GM19240 (cell line): ENCODE measurements at regions not wholly inside any gene's neighbourhood (a gene's known extent, or its start where the extent isn't known, plus 50 kb on each side); places are given as distances from the start of the nearest gene placed in this dataset.
"Not testable (repeated sequence)": the region's sequence is repeated elsewhere in the genome, so short reads cannot be mapped to it uniquely, and the experiment has no call there.

Experiments
- DNase-seq: peaks from one replicate; pipeline ENCODE4 v3.0.0; 2011; ENCODE audit warnings: low spot score; ENCODE audit not compliant: insufficient read length

DNA sequence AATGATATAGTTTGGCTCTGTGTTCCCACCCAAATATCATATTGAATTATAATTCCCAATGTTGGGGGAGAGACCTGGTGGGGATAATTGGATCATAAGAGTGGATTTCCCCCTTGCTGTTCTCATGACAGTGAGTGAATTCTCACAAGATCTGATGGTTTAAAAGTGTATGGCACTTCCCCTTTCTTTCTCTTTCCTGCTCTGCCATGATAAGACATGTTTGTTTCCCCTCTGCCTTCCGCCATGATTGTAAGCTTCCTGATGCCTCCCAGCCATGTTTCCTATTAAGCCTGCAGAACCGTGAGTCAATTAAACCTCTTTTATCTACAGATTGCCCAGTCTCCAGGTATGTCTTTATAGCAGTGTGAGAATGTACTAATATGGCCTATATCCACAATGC lies 126.7 kb upstream of the GMNC start:
- DNase-seq = no peak

DNA sequence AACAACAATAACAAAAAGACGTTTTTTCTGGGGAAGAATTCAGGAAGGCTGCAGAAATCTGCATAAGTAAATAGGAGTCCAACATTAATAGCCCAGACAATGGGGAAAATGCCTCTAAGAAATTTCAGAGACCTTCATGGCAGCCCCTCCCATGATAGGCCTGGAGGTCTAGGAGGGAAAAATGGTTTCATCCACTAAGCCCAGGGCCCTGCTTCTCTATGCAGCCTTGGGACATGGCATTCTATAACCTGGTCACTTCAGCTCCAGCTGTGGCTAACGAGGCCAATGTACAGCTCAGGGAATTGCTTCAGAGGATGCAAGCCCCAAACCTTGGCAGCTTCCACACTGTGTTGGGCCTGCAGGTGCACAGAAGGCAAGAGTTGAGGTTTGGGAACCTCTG lies 125.6 kb upstream of the GMNC start:
- no peak for DNase-seq

DNA sequence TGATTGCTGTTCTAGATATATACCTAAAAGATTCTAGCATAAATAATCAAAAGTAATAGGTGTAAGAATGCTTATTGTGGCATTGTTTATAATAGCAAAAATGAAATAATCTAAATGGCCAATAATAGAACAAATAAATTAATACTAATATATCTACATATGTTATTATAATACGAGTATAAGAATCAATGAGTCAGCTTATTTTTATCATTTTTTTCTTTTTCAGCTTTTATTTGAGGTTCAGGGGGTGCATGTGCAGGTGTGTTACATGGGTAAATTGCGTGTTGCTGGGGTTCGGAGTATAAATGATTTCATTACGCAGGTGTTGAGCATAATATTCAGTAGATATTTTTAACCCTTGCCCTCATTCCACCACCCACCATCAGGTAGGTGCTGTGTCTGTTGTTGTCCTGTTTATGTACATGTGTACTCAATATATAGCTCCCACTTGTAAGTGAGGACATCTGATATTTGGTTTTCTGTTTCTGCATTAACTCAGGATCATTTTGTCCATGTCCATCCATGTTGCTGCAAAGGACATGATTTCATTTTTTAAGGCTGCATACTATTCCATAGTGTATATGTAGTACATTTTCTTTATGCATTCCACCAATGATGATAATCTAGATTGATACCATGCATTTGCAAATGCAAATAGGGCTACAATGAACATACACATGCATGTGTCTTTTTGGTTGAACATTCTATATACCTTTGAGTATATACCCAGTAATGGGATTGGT lies 122.2 kb upstream of the GMNC start:
- DNase-seq = no peak

DNA sequence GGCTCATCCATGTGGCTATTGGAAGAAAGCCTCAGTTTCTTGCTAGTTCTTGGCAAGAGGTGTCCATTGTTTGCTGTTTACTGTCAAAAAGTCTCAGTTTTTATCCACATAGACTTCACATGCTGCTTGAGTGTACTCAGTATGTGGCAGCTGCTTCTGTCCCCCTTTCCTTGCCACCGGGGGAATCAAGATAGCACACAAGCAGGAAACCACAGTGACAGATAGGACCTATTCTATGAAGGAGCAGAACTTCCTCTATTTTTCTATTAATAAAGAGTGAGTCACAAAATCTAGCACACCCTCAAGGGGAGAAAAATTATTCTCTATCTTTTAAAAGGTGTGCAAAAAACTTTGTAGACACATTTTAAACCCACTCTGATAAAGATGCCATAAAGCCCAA lies 121.4 kb upstream of the GMNC start:
- no peak for DNase-seq

DNA sequence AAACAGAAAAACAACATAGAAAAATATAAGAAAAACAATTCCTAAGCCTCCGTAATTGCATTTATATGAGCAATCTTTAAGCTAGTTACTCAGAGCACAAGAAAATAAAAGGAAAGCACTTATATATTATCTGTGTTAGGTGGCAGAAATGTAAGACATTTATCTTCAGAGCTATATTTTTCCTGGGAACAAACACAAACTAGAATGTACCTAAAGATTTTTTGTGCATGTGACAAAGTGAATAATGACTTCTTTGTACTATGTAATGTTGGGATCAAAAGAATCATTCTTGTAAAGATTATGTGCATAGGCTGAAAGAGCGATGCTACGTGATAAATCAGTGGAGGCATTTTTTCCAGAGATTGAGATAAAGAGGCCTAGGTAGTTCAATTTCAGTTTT lies 111.3 kb upstream of the GMNC start:
- no peak for DNase-seq

DNA sequence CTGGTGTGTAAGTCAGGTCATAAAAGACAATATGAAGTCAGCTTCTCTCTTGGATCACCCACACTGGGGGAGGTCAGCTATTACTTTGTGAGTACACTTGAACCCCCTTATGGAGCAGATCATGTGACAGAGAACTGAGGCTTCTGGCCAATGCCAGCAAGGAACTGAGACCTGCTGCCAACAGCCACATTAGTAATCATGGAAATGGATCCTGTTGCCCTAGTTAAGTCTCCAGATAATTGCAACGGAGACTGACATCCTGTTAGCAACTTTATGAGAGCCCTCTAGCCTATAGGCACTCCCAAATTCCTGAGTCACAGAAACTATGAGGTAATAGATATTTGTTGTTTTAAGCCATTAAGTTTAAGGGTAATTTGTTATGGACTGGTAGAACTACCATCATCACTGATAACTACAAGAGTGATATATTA lies 110.4 kb upstream of the GMNC start:
- DNase-seq = no peak

DNA sequence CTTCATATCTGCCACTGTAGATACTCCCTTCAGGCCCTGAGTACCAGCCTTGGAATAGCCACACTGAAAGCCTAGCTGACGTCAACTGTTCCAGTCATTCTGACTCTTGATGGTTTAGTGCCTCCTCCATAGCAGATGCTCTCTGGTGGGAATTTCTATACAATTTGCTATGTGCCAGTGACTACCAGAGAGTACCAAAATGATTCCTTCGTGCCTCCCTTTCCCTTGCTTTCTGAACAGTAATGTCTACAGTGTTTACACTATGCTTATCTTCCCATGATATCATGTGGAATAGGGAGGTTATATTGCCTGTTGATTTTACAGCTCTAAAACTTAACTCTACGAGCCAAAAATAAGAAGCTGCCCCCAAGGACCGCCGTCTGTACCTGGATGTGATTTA lies 109.7 kb upstream of the GMNC start:
- DNase-seq = no peak

DNA sequence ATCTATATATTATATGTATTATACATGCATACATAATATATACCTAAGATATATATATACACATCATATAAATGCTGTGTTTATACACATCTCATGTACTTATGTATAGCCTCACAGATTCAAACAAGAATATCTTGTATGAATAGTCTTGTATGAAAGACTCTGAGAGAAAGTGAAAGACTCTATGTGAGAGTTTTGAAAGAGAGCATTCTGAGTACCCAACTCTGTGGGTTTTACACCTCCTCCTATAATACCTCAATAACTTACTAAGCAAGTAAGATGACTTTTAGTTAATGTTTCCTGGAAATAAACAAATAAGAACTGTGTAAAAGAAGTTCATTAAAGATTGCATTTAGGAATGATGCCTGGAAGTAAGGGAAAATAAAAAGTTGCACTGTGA lies 108.1 kb upstream of the GMNC start:
- DNase-seq = no peak

DNA sequence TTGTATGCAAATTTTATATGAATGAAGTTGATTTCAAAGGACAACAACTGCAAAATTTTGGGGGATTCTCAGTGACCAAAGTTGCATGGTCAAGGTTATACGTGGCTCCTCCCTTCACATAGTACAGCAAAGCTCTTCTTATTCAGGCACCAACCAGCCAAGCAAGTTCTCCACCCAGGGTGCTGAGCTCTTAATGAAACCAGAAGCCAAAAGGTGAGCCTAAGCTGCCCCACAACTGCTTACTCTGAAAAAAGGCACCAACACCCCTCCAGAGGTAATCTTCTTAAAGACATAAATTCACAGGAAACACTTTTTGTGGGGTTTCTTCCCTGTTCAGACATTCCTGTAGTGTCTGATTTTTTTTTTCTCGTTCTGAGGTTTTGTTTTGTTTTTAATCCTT lies 106.1 kb upstream of the GMNC start:
- no peak for DNase-seq

DNA sequence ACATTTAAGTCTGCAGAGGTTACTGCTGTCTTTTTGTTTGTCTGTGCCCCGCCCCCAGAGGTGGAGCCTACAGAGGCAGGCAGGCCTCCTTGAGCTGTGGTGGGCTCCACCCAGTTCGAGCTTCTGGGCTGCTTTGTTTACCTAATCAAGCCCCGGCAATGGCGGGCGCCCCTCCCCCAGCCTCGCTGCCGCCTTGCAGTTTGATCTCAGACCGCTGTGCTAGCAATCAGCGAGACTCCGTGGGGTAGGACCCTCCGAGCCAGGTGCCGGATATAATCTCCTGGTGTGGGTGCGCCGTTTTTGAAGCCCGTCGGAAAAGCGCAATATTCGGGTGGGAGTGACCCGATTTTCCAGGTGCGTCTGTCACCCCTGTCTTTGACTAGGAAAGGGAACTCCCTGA lies 102.4 kb upstream of the GMNC start:
- DNase-seq = not testable (repeated sequence)

DNA sequence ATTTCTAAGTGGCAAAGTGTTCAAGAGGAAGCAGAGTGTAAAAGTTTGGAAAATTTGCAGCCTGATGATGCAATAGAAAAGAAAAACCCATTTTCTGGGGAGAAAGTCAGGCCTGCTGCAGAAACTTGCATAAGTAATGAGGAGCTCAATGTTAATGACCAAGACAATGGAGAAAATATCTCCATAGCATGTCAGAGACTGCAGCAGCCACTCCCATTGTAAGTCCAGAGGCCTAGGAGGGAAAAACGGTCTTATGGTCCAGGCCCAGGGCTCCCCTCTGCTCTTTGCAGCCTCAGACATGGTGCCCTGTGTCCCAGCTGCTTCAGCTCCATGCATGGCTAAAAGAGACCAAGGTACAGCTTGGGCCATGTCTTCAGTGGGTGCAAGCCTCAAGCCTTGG lies 96.6 kb upstream of the GMNC start:
- DNase-seq = no peak

DNA sequence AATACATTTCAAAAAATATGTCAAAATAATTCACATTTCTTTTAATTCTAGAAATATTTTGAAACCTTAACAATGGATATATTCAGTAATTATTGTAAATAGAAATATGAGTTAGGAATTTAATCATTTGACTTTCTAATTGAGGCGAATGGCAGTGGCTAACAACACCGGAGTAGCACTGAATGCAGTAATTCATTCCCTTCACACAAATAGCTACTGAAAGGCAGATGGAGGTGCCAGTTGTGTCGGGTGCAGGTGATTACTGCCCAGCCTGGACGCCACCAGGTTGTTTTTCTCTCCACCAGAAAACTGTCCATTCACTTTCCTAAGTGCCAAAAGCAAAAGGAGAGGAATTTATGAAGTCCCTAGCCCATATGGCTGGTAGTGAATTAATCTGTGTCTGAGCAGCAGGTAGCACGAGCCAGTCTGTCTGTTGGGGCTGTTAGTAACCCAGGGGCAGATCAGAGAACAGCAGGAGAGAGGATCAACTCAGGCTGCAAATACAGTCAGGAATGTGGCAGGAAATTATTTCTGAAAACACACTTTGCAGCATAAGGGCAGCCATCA lies 79.3 kb upstream of the GMNC start:
- DNase-seq = no peak

DNA sequence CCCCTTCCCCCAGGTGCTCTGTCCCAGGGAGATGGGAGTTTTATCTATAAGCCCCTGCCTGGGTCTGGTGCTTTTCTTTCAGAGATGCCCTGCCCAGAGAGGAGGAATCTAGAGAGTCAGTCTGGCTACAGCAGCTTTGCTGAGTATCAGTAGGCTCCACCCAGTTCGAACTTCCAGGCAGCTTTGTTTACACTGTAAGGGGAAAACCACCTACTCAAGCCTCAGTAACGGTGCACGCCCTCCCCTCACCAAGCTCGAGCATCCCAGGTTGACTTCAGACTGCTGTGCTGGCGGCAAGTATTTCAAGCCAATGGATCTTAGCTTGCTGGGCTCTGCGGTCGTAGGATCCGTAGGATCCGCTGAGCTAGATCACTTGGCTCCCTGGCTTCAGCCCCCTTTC lies 72.1 kb upstream of the GMNC start:
- not testable (repeated sequence) for DNase-seq

DNA sequence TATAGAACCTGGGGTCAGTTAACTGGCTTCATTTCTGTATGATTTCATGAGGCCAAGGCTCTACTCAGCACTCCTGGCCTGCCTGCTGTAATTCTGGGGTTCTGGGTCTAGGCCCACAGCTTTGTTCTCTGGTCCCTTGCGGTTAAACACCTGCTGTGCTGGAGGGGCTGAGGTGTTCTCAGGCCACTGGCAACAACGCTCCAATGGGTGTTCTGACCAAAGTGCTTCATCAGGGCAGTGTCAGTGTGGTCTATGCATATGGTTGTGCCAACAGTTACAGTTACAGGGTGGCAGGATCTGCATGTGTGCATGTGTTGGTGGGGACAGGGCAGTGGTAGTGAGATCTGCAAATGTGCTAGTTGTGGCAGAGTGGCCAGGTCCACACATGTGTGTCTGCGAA lies 64.1 kb upstream of the GMNC start:
- DNase-seq = no peak

DNA sequence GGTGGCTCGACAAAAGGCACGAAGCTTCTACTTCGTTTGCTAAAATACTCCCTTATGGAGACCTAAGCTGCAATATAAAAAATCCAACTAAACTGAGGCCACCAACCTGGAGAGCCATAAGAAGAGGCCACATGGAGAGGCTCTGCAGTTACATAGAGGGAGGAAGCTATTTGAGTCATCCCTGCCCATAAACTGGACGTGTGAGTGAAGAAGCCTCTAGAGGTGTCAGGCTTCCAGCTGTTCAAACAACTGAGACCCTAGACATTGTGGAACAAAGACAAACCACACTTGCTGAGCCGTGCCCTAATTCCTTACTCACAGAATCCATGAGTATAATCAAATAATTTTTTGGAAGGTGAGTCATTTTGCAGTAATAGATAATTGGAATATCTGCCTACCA lies 50.2 kb upstream of the GMNC start:
- DNase-seq = no peak
